GM13976 (cell line): ENCODE measurements at regions not wholly inside any gene's neighbourhood (a gene's known extent, or its start where the extent isn't known, plus 50 kb on each side); places are given as distances from the start of the nearest gene placed in this dataset.

Experiments
- DNase-seq: peaks from one replicate; pipeline ENCODE4 v3.0.0; 2012; ENCODE audit warnings: low spot score
- in situ Hi-C: fragments of 300-500 bp; cut with MboI; formaldehyde crosslinking; loops from one replicate; pipeline ENCODE4 v1.12.0; 2022; ENCODE audit warnings: low sequenced_read_pairs, mixed read lengths, inconsistent platforms; ENCODE audit not compliant: unreplicated experiment
- TF ChIP-seq, protein P1 (sequence below): IDR thresholded peaks from 2 replicates; pipeline ENCODE4 v1.5.1; 2012; ENCODE audit warnings: borderline replicate concordance, mild to moderate bottlenecking; ENCODE audit not compliant: insufficient read depth; ENCODE audit errors: extremely low read depth, missing control alignments, control extremely low read depth

DNA sequence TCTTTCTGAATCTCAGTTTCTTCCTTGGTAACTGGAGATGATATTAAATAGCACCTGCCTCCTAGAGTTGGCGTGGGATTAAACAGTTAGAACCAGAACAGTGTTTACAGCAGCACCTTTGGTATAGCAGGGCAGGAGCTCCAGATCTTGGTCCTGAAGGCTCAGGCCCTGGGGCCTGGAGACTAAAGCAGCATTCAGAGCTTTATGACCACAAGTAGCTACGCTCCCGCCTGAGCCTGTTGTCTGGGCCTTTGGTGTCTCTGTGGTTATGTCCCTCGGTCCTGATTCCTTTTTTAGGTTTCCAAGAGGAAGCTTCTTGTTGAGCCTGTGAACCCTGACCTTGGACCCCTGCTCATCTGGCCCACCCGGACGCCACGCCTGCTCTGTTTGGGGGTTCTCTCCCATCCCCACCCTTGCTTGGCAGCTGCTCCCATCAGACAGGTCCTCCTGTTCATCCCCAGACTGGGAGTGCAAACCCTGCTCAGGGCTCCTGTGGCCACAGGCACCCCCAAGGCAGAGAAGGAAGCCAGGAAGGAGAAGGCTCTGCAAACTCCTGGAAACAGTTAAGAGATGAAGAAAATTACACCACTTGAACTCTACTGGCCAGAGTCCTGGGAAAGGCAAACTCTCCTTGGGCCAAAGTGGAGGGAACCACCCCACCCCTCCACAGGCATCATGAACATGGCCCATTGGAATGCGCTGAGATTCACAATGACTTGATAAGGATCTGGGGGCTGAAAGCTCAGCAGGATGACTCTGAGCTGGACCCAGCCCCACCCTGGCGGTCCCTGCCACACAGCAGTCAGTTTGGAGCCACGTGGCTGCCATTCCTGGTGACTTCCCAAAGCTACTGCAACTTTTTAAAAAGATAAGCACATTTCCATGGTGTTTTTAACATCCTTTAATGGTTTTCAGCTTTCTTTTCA lies 50.1 kb upstream of the TMEM72 start:
- TF ChIP-seq, protein P1, sequence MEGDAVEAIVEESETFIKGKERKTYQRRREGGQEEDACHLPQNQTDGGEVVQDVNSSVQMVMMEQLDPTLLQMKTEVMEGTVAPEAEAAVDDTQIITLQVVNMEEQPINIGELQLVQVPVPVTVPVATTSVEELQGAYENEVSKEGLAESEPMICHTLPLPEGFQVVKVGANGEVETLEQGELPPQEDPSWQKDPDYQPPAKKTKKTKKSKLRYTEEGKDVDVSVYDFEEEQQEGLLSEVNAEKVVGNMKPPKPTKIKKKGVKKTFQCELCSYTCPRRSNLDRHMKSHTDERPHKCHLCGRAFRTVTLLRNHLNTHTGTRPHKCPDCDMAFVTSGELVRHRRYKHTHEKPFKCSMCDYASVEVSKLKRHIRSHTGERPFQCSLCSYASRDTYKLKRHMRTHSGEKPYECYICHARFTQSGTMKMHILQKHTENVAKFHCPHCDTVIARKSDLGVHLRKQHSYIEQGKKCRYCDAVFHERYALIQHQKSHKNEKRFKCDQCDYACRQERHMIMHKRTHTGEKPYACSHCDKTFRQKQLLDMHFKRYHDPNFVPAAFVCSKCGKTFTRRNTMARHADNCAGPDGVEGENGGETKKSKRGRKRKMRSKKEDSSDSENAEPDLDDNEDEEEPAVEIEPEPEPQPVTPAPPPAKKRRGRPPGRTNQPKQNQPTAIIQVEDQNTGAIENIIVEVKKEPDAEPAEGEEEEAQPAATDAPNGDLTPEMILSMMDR, result no peak
- DNase-seq, result no peak
- in situ Hi-C loops, result loop anchor here (25.0 kb wide), 2 partner anchors 474 to 1199 kb away; partner anchors contain the start of gene CXCL12
